Transverse colon (tissue), 4 donors: ENCODE measurements at regions not wholly inside any gene's neighbourhood (a gene's known extent, or its start where the extent isn't known, plus 50 kb on each side); places are given as distances from the start of the nearest gene placed in this dataset.

Experiments used
- DNase-seq: peaks from one replicate; pipeline ENCODE4 v3.0.0-alpha.2; 2019
- H3K27ac ChIP-seq, 4 donors: fragments of 200-600 bp; sonication (generic); 2 replicates each; pipeline ENCODE4 v1.5.1; 2016 to 2018; ENCODE audit warnings: inconsistent platforms in 4 of 4
- H3K27me3 ChIP-seq: fragments of 200-600 bp; sonication (generic); 2 replicates; pipeline ENCODE4 v1.5.1; 2017; ENCODE audit warnings: inconsistent platforms
- H3K36me3 ChIP-seq, 4 donors: fragments of 200-600 bp; sonication (generic); 2 replicates each; pipeline ENCODE4 v1.5.1; 2017 to 2019; ENCODE audit warnings: inconsistent platforms in 4 of 4
- H3K4me1 ChIP-seq, 4 donors: fragments of 200-600 bp; sonication (generic); 2 replicates each; pipeline ENCODE4 v1.5.1; 2017 to 2020; ENCODE audit warnings: inconsistent platforms in 4 of 4
- H3K4me3 ChIP-seq, 4 donors: fragments of 200-600 bp; sonication (generic); 1 replicate in 1 of 4; 2 replicates in 3 of 4; pipeline versions ENCODE4 v1.5.1 to v1.6.1; 2017 to 2019; ENCODE audit warnings: inconsistent platforms in 4 of 4
- H3K9me3 ChIP-seq, 2 donors: fragments of 200-600 bp; sonication (generic); 2 replicates each; pipeline ENCODE4 v1.5.1; 2017 to 2019; ENCODE audit warnings: inconsistent platforms in 2 of 2
- CTCF ChIP-seq, 5 experiments: fragments of 200-600 bp in 3 of 5; fragments of 450-650 bp in 2 of 5; sonication (generic) in 3 of 5; IDR thresholded peaks; 1 replicate in 2 of 5; 2 replicates in 3 of 5; pipeline ENCODE4 v1.5.1; 2016 to 2017; ENCODE audit warnings: antibody characterized with exemption in 5 of 5, inconsistent platforms in 3 of 5, mild to moderate bottlenecking in 2 of 5, moderate library complexity in 1 of 5
- EP300 ChIP-seq: sonication (generic); formaldehyde crosslinking; IDR thresholded peaks from one replicate; pipeline ENCODE4 v1.6.1; 2017; ENCODE audit warnings: antibody characterized with exemption, low read depth
- POLR2A ChIP-seq: fragments of 450-650 bp; IDR thresholded peaks from one replicate; pipeline ENCODE4 v1.6.1; 2016; ENCODE audit warnings: antibody characterized with exemption, mild to moderate bottlenecking, moderate library complexity
- POLR2AphosphoS5 ChIP-seq, 3 donors: sonication (generic); formaldehyde crosslinking; IDR thresholded peaks; one replicate each; pipeline ENCODE4 v1.6.1; 2016; ENCODE audit warnings: antibody characterized with exemption in 3 of 3
- WGBS, 2 donors: methylation state at CpG; one replicate each; pipeline ENCODE4 v1.1.5; 2018; ENCODE audit warnings: low coverage in 1 of 2; 5-methylcytosine and 5-hydroxymethylcytosine counted together
- in situ Hi-C, 4 donors: fragments of 200-750 bp; cut with MboI; loops; one replicate each; pipeline versions ENCODE4 v1.15.0 to v1.15.1; 2017; ENCODE audit warnings: low sequenced_read_pairs in 3 of 4, low pct_ligation_motif_present in 1 of 4, low pct_unique_long_range_greater_than_20kb in 1 of 4
- intact Hi-C: fragments of 100-400 bp; cut with DNase I; formaldehyde crosslinking; loops from one replicate; pipeline ENCODE4 v1.15.1; 2023; ENCODE audit warnings: low total_unique reads

- Histone ChIP-seq H3K4me3 (no peak overlapping the region), H3K36me3 (no peaks in the 10 kb centered on the region), H3K27me3 (no peaks in the 10 kb centered on the region), H3K27ac (no peak overlapping the region), H3K4me1 (no peaks in the 10 kb centered on the region), H3K9me3 (no peaks in the 10 kb centered on the region)
- TF ChIP-seq CTCF (IDR thresholded peaks at IDR 0.05) (no peak), POLR2AphosphoS5 (IDR thresholded peaks at IDR 0.05) (no peak), EP300 (no peak), POLR2A (no peak)
- intact Hi-C loops (no loop called here), in situ Hi-C loops (no loop called here)
- no peak for DNase-seq
- 22 to 38% methylated on average over 1 of the region's 1 CpG for WGBS, 2 donors
Measured at GRCh38 chr2:176516051-176516602, 246.9 kb downstream of the MTX2 start.

GRCh38 chr2:176518823-176519222, 249.6 kb downstream of the MTX2 start:
- H3K4me3 ChIP-seq, result no peak overlapping the region
- no peaks in the 10 kb centered on the region for H3K9me3 ChIP-seq
- DNase-seq, result no peak
- intact Hi-C loops, result no loop called here
- no peaks in the 10 kb centered on the region for H3K4me1 ChIP-seq
- no peak for TF ChIP-seq EP300
- TF ChIP-seq POLR2A, result no peak
- no peak for TF ChIP-seq CTCF (IDR thresholded peaks at IDR 0.05)
- TF ChIP-seq POLR2AphosphoS5 (IDR thresholded peaks at IDR 0.05), result no peak
- 67% methylated on average over 4 of the region's 4 CpGs; no CpG with 5 or more reads in 1 of the 2 donors for WGBS, 2 donors
- in situ Hi-C loops, result no loop called here
- H3K27me3 ChIP-seq, result no peaks in the 10 kb centered on the region
- H3K36me3 ChIP-seq, result no peaks in the 10 kb centered on the region
- H3K27ac ChIP-seq, result no peak overlapping the region

GRCh38 chr2:176521878-176522670, 252.8 kb downstream of the MTX2 start:
- Histone ChIP-seq H3K27me3 (no peaks in the 10 kb centered on the region), H3K27ac (no peak overlapping the region), H3K36me3 (no peaks in the 10 kb centered on the region), H3K4me3 (no peak overlapping the region), H3K9me3 (no peaks in the 10 kb centered on the region), H3K4me1 (no peaks in the 10 kb centered on the region)
- 45 to 54% methylated on average over 3 of the region's 3 CpGs for WGBS, 2 donors
- TF ChIP-seq EP300 (no peak), POLR2A (no peak), POLR2AphosphoS5 (IDR thresholded peaks at IDR 0.05) (no peak), CTCF (IDR thresholded peaks at IDR 0.05) (no peak)
- no peak for DNase-seq
- in situ Hi-C loops (no loop called here), intact Hi-C loops (no loop called here)

- H3K36me3 ChIP-seq, result no peaks in the 10 kb centered on the region
- no peak overlapping the region for H3K27ac ChIP-seq
- intact Hi-C loops, result no loop called here
- no peaks in the 10 kb centered on the region for H3K4me1 ChIP-seq
- TF ChIP-seq POLR2AphosphoS5 (IDR thresholded peaks at IDR 0.05) (no peak), POLR2A (no peak), CTCF (IDR thresholded peaks at IDR 0.05) (no peak), EP300 (no peak)
- no peaks in the 10 kb centered on the region for H3K9me3 ChIP-seq
- DNase-seq, result no peak
- H3K27me3 ChIP-seq, result no peaks in the 10 kb centered on the region
- H3K4me3 ChIP-seq, result no peak overlapping the region
- in situ Hi-C loops, result no loop called here
- 72 to 79% methylated on average over 2 of the region's 2 CpGs for WGBS, 2 donors
Measured at GRCh38 chr2:176525086-176525485, 255.8 kb downstream of the MTX2 start.
